GM12878 (cell line): ENCODE measurements at regions not wholly inside any gene's neighbourhood (a gene's known extent, or its start where the extent isn't known, plus 50 kb on each side); places are given as distances from the start of the nearest gene placed in this dataset.
A peak's percentile ranks its signal among the peaks of the same experiment; 100 is the strongest.

Source experiments
- ATAC-seq: fragments of 200-7000 bp; cut with Tn5 transposase; 3 replicates; pipeline ENCODE4 v1.9.1; 2020; ENCODE audit warnings: mild to moderate bottlenecking, moderate library complexity
- BruUV-seq: library from RNA; stranded (reverse); fragments of 400-500 nt; replicated peaks from 2 replicates; lab custom pipeline; 2021; lab: Mats Ljungman, UMichigan
- CTCF ChIA-PET: fragments of 300-600 bp; sonication (Branson Sonifier 250); formaldehyde crosslinking; extraction: SDS; loops from one replicate; lab custom pipeline; 2021; ENCODE audit warnings: inconsistent platforms; lab: Yijun Ruan, JAX
- POLR2A ChIA-PET: fragments of 350-600 bp; formaldehyde crosslinking; extraction: SDS; loops from one replicate; lab custom pipeline; 2021; ENCODE audit warnings: inconsistent platforms; lab: Charles Lee
- RAD21 ChIA-PET: fragments of 300-600 bp; sonication (Branson Sonifier 250); formaldehyde crosslinking; loops from one replicate; lab custom pipeline; 2023; ENCODE audit warnings: antibody characterized with exemption; ENCODE audit not compliant: unreplicated experiment; lab: Charles Lee
- SMC1A ChIA-PET: fragments of 300-600 bp; sonication (Branson Sonifier 250); formaldehyde crosslinking; loops from one replicate; lab custom pipeline; 2023; ENCODE audit not compliant: unreplicated experiment, uncharacterized antibody; lab: Charles Lee
- DNase-seq: peaks from one replicate; pipeline ENCODE4 v3.0.0-alpha.2; 2011; ENCODE audit warnings: low read depth, low spot score
- FAIRE-seq: peaks from 3 replicates; lab custom pipeline; 2011; peaks lifted over from hg19 to GRCh38; lab: Jason Lieb, UNC
- H2AFZ ChIP-seq: 2 replicates; pipeline ENCODE4 v1.6.0; 2011; ENCODE audit warnings: low read depth, low read length, control low read depth; ENCODE audit not compliant: control insufficient read depth
- H3K27ac ChIP-seq: 2 replicates; pipeline ENCODE4 v1.5.1; 2011; ENCODE audit warnings: control low read depth; ENCODE audit not compliant: control insufficient read depth, insufficient read depth
- H3K27me3 ChIP-seq, 2 experiments: replicated peaks in 1 of 2; 2 replicates each; pipeline versions ENCODE4 v1.6.0 to v1.6.1; 2011; ENCODE audit warnings: low read length in 1 of 2; ENCODE audit not compliant: control insufficient read depth in 2 of 2, insufficient read depth in 2 of 2
- H3K36me3 ChIP-seq, 2 experiments: 2 replicates each; pipeline ENCODE4 v1.5.1; 2011; ENCODE audit warnings: low read length in 1 of 2; ENCODE audit not compliant: control insufficient read depth in 2 of 2, insufficient read depth in 2 of 2
- H3K4me1 ChIP-seq: 2 replicates; pipeline ENCODE4 v1.6.1; 2011; ENCODE audit warnings: mild to moderate bottlenecking, low read length, moderate library complexity, mixed read lengths; ENCODE audit not compliant: control insufficient read depth, insufficient read depth
- H3K4me2 ChIP-seq: 2 replicates; pipeline ENCODE4 v1.6.0; 2011; ENCODE audit warnings: control low read depth; ENCODE audit not compliant: control insufficient read depth, insufficient read depth
- H3K4me3 ChIP-seq: fragments of 200-600 bp; sonication (generic); 2 replicates; pipeline ENCODE4 v1.5.1; 2016
- H3K79me2 ChIP-seq: 2 replicates; pipeline ENCODE4 v1.6.0; 2011; ENCODE audit warnings: low read length; ENCODE audit not compliant: control insufficient read depth, insufficient read depth
- H3K9ac ChIP-seq: 2 replicates; pipeline ENCODE4 v1.8.0; 2011; ENCODE audit warnings: low read length, control low read depth, mixed read lengths; ENCODE audit not compliant: control insufficient read depth, insufficient read depth
- H3K9me3 ChIP-seq: replicated peaks from 3 replicates; pipeline ENCODE4 v1.5.1; 2011; ENCODE audit warnings: mild to moderate bottlenecking, low read length; ENCODE audit not compliant: control insufficient read depth, insufficient read depth
- H4K20me1 ChIP-seq: 2 replicates; pipeline ENCODE4 v1.6.0; 2011; ENCODE audit not compliant: control insufficient read depth, insufficient read depth
- ATF2 ChIP-seq: IDR thresholded peaks from 2 replicates; pipeline ENCODE4 v1.6.1; 2012; ENCODE audit warnings: low read length, inconsistent platforms
- BCLAF1 ChIP-seq: fragments of 450-650 bp; IDR thresholded peaks from 2 replicates; pipeline ENCODE4 v1.6.1; 2017; ENCODE audit warnings: antibody characterized with exemption, mild to moderate bottlenecking, moderate library complexity
- DPF2 ChIP-seq: fragments of 450-650 bp; IDR thresholded peaks from 2 replicates; pipeline ENCODE4 v1.6.1; 2017; ENCODE audit warnings: mild to moderate bottlenecking
- E2F4 ChIP-seq: IDR thresholded peaks from 2 replicates; pipeline ENCODE4 v1.6.1; 2012; ENCODE audit warnings: low read depth, low read length, improper control_type of control experiment
- FOS ChIP-seq: IDR thresholded peaks from 3 replicates; pipeline ENCODE4 v1.6.1; 2011; ENCODE audit warnings: borderline replicate concordance; ENCODE audit not compliant: insufficient read length; ENCODE audit errors: extremely low read depth
- FOXM1 ChIP-seq: IDR thresholded peaks from 2 replicates; pipeline ENCODE4 v1.6.1; 2012; ENCODE audit warnings: low read depth, mild to moderate bottlenecking, inconsistent platforms, low read length, moderate library complexity
- MAX ChIP-seq: IDR thresholded peaks from 2 replicates; pipeline ENCODE4 v1.6.1; 2012; ENCODE audit warnings: low read depth, low read length, improper control_type of control experiment
- PKNOX1 ChIP-seq: fragments of 450-650 bp; IDR thresholded peaks from 2 replicates; pipeline ENCODE4 v1.6.1; 2016; ENCODE audit warnings: mild to moderate bottlenecking
- RAD21 ChIP-seq: IDR thresholded peaks from 2 replicates; pipeline ENCODE4 v1.6.1; 2011; ENCODE audit warnings: mild to moderate bottlenecking, low read depth, low read length, moderate library complexity; ENCODE audit not compliant: insufficient read depth
- RAD51 ChIP-seq: fragments of 450-650 bp; IDR thresholded peaks from 2 replicates; pipeline ENCODE4 v1.6.1; 2016; ENCODE audit warnings: moderate library complexity, mild to moderate bottlenecking, inconsistent platforms
- RELB ChIP-seq: fragments of 450-650 bp; IDR thresholded peaks from 2 replicates; pipeline ENCODE4 v1.6.1; 2017; ENCODE audit warnings: low read depth, mild to moderate bottlenecking, moderate library complexity
- SUZ12 ChIP-seq: fragments of 200-600 bp; sonication (generic); IDR thresholded peaks from one replicate; pipeline ENCODE4 v1.6.1; 2018; ENCODE audit warnings: antibody characterized with exemption, mild to moderate bottlenecking; ENCODE audit not compliant: unreplicated experiment
- TARDBP ChIP-seq: IDR thresholded peaks from 2 replicates; pipeline ENCODE4 v1.6.1; 2016; ENCODE audit warnings: borderline replicate concordance
- WRNIP1 ChIP-seq: IDR thresholded peaks from 2 replicates; pipeline ENCODE4 v1.6.1; 2011; ENCODE audit warnings: low read depth, low read length, improper control_type of control experiment, borderline replicate concordance
- YY1 ChIP-seq: IDR thresholded peaks from 2 replicates; pipeline ENCODE4 v1.6.1; 2011; ENCODE audit warnings: low read depth, mild to moderate bottlenecking, low read length
- ZNF24 ChIP-seq: fragments of 450-650 bp; IDR thresholded peaks from 2 replicates; pipeline ENCODE4 v1.6.1; 2017; ENCODE audit warnings: antibody characterized with exemption, mild to moderate bottlenecking
- ZNF622 ChIP-seq: fragments of 450-650 bp; IDR thresholded peaks from 2 replicates; pipeline ENCODE4 v1.6.1; 2017; ENCODE audit warnings: mild to moderate bottlenecking, inconsistent platforms
- in situ Hi-C: fragments of 300-500 bp; cut with MboI; formaldehyde crosslinking; loops from 9 replicates; pipeline ENCODE4 v1.14.3; 2018; ENCODE audit warnings: mixed read lengths
- intact Hi-C: fragments of 100-400 bp; cut with micrococcal nuclease; formaldehyde crosslinking; loops from one replicate; pipeline ENCODE4 v1.14.2; 2022; ENCODE audit not compliant: unreplicated experiment

GRCh38 chr2:196290136-196290535, 118.8 kb upstream of the STK17B start:
- ChIA-PET SMC1A (interaction anchor here (0.5 to 2.9 kb wide), 15 partner anchors 8 to 1112 kb away, joined by 3 to 19 read pairs (median 4); no protein-coding TSS in a partner anchor), CTCF (interaction anchor here (0.7 to 4.5 kb wide), 8 partner anchors 8 to 222 kb away, joined by 3 to 30 read pairs (median 4); partner anchors contain the start of gene DNAH7), RAD21 (interaction anchor here (0.7 to 4.1 kb wide), 5 partner anchors 9 to 212 kb away, joined by 4 to 31 read pairs (median 5); partner anchors contain the start of gene STK17B), POLR2A (interaction anchor here (0.5 to 1.4 kb wide), 6 partner anchors 14 to 212 kb away, joined by 3 to 7 read pairs (median 5); no protein-coding TSS in a partner anchor)
- no peak overlapping the region for H3K4me3 ChIP-seq
- no peak overlapping the region for H3K9ac ChIP-seq
- no peaks in the 10 kb centered on the region for H4K20me1 ChIP-seq
- in situ Hi-C loops = no loop called here
- no peaks in the 10 kb centered on the region for H3K27me3 ChIP-seq
- ATAC-seq (peak; percentile 35), FAIRE-seq (no peak), DNase-seq (no peak)
- peaks cover 36% of the 10 kb centered on the region for H3K4me1 ChIP-seq
- peaks cover 0 to 24% of the 10 kb centered on the region in 2 experiments; a peak in 3 of 4 replicates for H3K36me3 ChIP-seq
- no peak overlapping the region for H3K27ac ChIP-seq
- H3K79me2 ChIP-seq = no peaks in the 10 kb centered on the region
- no peak overlapping the region for H2AFZ ChIP-seq
- no TSS peak for BruUV-seq
- no peak overlapping the region; the same call in 1 of the 2 replicates for H3K4me2 ChIP-seq
- intact Hi-C loops = loop anchor here (10.0 kb wide), 1 partner anchor 465 kb away; no protein-coding TSS in a partner anchor
- TF ChIP-seq SUZ12 (no peak), ATF2 (no peak), RELB (no peak), WRNIP1 (no peak), RAD51 (no peak), ZNF622 (no peak), MAX (no peak), ZNF24 (no peak), RAD21 (no peak), FOS (no peak), FOXM1 (no peak), TARDBP (no peak), E2F4 (no peak), PKNOX1 (no peak), DPF2 (no peak), YY1 (no peak), BCLAF1 (no peak)
- H3K9me3 ChIP-seq = no peaks in the 10 kb centered on the region; the same call in 2 of the 3 replicates
